ENCODE measurements at regions not wholly inside any gene's neighbourhood (a gene's known extent, or its start where the extent isn't known, plus 50 kb on each side); places are given as distances from the start of the nearest gene placed in this dataset.

- DNase-seq (ENCODE audit: low spot score) = no peak
- TF ChIP-seq CTCF (IDR thresholded peaks at IDR 0.05; ENCODE audit: borderline replicate concordance, control extremely low read depth, extremely low read depth, insufficient read depth, missing control alignments) = no peak
- in situ Hi-C loops (cut with MboI; ENCODE audit: low sequenced_read_pairs, unreplicated experiment) = no loop called here
Measured at GRCh38 chr10:111410740-111411139, 333.9 kb downstream of the ADRA2A start.

DNA sequence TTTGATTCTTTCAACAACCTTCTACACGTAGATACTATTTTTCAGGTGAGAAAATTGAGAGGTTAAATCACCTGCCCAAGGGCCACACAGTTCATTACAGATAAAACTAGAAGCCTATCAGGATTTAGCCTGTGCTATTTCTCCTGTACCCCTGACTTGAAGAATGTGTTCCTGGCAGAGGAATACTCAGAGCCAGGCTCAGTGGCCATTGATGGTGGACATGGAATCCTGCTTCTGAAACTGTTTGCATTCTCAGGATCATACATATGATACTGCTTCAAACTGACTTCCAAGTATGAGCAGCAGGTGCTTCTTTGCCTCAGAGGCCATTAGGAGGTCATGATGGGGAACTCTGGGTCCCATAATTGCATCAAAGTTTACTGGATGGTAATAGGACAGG is 348.6 kb downstream of the ADRA2A start:
- in situ Hi-C loops (cut with MboI; ENCODE audit: low sequenced_read_pairs, unreplicated experiment) = no loop called here
- DNase-seq (ENCODE audit: low spot score) = no peak
- TF ChIP-seq CTCF (IDR thresholded peaks at IDR 0.05; ENCODE audit: borderline replicate concordance, control extremely low read depth, extremely low read depth, insufficient read depth, missing control alignments) = no peak

GRCh38 chr10:111429288-111430028 is 352.6 kb downstream of the ADRA2A start:
- TF ChIP-seq CTCF (IDR thresholded peaks at IDR 0.05; ENCODE audit: borderline replicate concordance, control extremely low read depth, extremely low read depth, insufficient read depth, missing control alignments) = no peak
- DNase-seq (ENCODE audit: low spot score) = no peak
- in situ Hi-C loops (cut with MboI; ENCODE audit: low sequenced_read_pairs, unreplicated experiment) = no loop called here

DNA sequence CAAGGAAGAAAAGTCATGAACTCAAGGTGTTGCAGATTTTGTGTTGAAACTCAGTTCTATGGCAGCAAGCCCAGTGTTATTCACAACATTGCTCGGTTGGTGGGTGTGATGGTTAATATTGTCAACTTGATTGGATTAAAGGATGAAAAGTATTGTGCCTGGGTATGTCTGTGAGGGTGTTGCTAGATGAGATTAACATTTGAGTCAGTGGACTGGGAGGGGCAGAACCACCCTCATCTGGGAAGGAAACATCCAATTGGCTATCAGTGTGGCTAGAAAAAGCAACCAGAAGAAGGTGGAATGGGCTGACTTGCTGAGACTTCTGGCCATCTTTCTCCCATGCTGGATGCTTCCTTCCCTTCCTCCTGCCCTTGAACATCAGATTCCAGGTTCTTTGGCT is 353.2 kb downstream of the ADRA2A start:
- DNase-seq (ENCODE audit: low spot score) = no peak
- no peak for TF ChIP-seq CTCF (IDR thresholded peaks at IDR 0.05; ENCODE audit: borderline replicate concordance, control extremely low read depth, extremely low read depth, insufficient read depth, missing control alignments)
- in situ Hi-C loops (cut with MboI; ENCODE audit: low sequenced_read_pairs, unreplicated experiment) = no loop called here

GRCh38 chr10:111432588-111432987 is 355.8 kb downstream of the ADRA2A start:
- no peak for TF ChIP-seq CTCF (IDR thresholded peaks at IDR 0.05; ENCODE audit: borderline replicate concordance, control extremely low read depth, extremely low read depth, insufficient read depth, missing control alignments)
- no peak for DNase-seq (ENCODE audit: low spot score)
- in situ Hi-C loops (cut with MboI; ENCODE audit: low sequenced_read_pairs, unreplicated experiment) = no loop called here

GRCh38 chr10:111435871-111436270 is 359.0 kb downstream of the ADRA2A start:
- in situ Hi-C loops (cut with MboI; ENCODE audit: low sequenced_read_pairs, unreplicated experiment) = no loop called here
- TF ChIP-seq CTCF (IDR thresholded peaks at IDR 0.05; ENCODE audit: borderline replicate concordance, control extremely low read depth, extremely low read depth, insufficient read depth, missing control alignments) = no peak

More at GRCh38 chr10:111435871-111436270, 359.0 kb downstream of the ADRA2A start:
- DNase-seq (ENCODE audit: low spot score) = no peak

All from GM13976 (cell line).